Calu3 (cell line): ENCODE measurements at regions not wholly inside any gene's neighbourhood (a gene's known extent, or its start where the extent isn't known, plus 50 kb on each side); places are given as distances from the start of the nearest gene placed in this dataset.

Experiments used
- BruUV-seq: library from RNA; stranded (reverse); fragments of 400-500 nt; replicated peaks from 2 replicates; lab custom pipeline; 2021; lab: Mats Ljungman, UMichigan
- CTCF ChIA-PET: fragments of 300-600 bp; sonication (Branson Sonifier 250); formaldehyde crosslinking; loops from one replicate; lab custom pipeline; 2022; ENCODE audit warnings: antibody characterized with exemption; lab: Charles Lee
- DNase-seq: peaks from one replicate; pipeline ENCODE4 v3.0.0; 2022
- H3K27ac Mint-ChIP-seq: one replicate; pipeline ENCODE4 v1.8.0; 2022; ENCODE audit warnings: mixed read lengths; ENCODE audit not compliant: unreplicated experiment
- H3K27me3 Mint-ChIP-seq: one replicate; pipeline ENCODE4 v1.8.0; 2022; ENCODE audit warnings: mixed read lengths; ENCODE audit not compliant: unreplicated experiment
- H3K36me3 Mint-ChIP-seq: one replicate; pipeline ENCODE4 v1.8.0; 2022; ENCODE audit warnings: mild to moderate bottlenecking, moderate library complexity, mixed read lengths; ENCODE audit not compliant: insufficient read depth, unreplicated experiment
- H3K4me1 Mint-ChIP-seq: one replicate; pipeline ENCODE4 v1.8.0; 2022; ENCODE audit warnings: mild to moderate bottlenecking, low read depth, mixed read lengths; ENCODE audit not compliant: unreplicated experiment
- H3K4me3 Mint-ChIP-seq: one replicate; pipeline ENCODE4 v1.8.0; 2022; ENCODE audit warnings: mild to moderate bottlenecking, low read depth, moderate library complexity, mixed read lengths; ENCODE audit not compliant: unreplicated experiment
- H3K9me3 Mint-ChIP-seq: one replicate; pipeline ENCODE4 v1.8.0; 2022; ENCODE audit warnings: low read depth, mixed read lengths; ENCODE audit not compliant: unreplicated experiment
- CTCF ChIP-seq: fragments of 200-600 bp; IDR thresholded peaks from one replicate; pipeline ENCODE4 v1.8.0; 2022; ENCODE audit warnings: antibody characterized with exemption; ENCODE audit not compliant: unreplicated experiment
- intact Hi-C: fragments of 100-400 bp; cut with micrococcal nuclease; formaldehyde crosslinking; loops from one replicate; pipeline ENCODE4 v1.10.0; 2022; ENCODE audit not compliant: unreplicated experiment

GRCh38 chr12:16435875-16436554 lies 88.6 kb downstream of the MGST1 start:
- H3K36me3 Mint-ChIP-seq: no peaks in the 10 kb centered on the region
- no peaks in the 10 kb centered on the region for H3K27me3 Mint-ChIP-seq
- H3K4me1 Mint-ChIP-seq: no peaks in the 10 kb centered on the region
- intact Hi-C loops: no loop called here
- BruUV-seq: no TSS peak
- no peak overlapping the region for H3K4me3 Mint-ChIP-seq
- no peak overlapping the region for H3K27ac Mint-ChIP-seq
- no peak for TF ChIP-seq CTCF
- CTCF ChIA-PET: no interaction called here
- no peaks in the 10 kb centered on the region for H3K9me3 Mint-ChIP-seq
- no peak for DNase-seq

GRCh38 chr12:16437281-16437816 lies 89.9 kb downstream of the MGST1 start:
- H3K9me3 Mint-ChIP-seq: peaks cover 3% of the 10 kb centered on the region
- no peaks in the 10 kb centered on the region for H3K27me3 Mint-ChIP-seq
- no peak for TF ChIP-seq CTCF
- H3K4me1 Mint-ChIP-seq: no peaks in the 10 kb centered on the region
- H3K4me3 Mint-ChIP-seq: no peak overlapping the region
- DNase-seq: no peak
- CTCF ChIA-PET: no interaction called here
- H3K36me3 Mint-ChIP-seq: no peaks in the 10 kb centered on the region
- intact Hi-C loops: no loop called here
- no peak overlapping the region for H3K27ac Mint-ChIP-seq
- BruUV-seq: no TSS peak

GRCh38 chr12:16437926-16438325 lies 90.5 kb downstream of the MGST1 start:
- H3K27me3 Mint-ChIP-seq: no peaks in the 10 kb centered on the region
- H3K36me3 Mint-ChIP-seq: no peaks in the 10 kb centered on the region
- no peak for DNase-seq
- CTCF ChIA-PET: no interaction called here
- BruUV-seq: no TSS peak
- H3K9me3 Mint-ChIP-seq: peaks cover 3% of the 10 kb centered on the region
- intact Hi-C loops: no loop called here
- no peak overlapping the region for H3K27ac Mint-ChIP-seq
- H3K4me3 Mint-ChIP-seq: no peak overlapping the region
- no peak for TF ChIP-seq CTCF
- no peaks in the 10 kb centered on the region for H3K4me1 Mint-ChIP-seq

- Mint-ChIP-seq H3K9me3 (no peaks in the 10 kb centered on the region), H3K27me3 (no peaks in the 10 kb centered on the region), H3K4me3 (no peak overlapping the region), H3K27ac (no peak overlapping the region), H3K4me1 (peaks cover 2% of the 10 kb centered on the region), H3K36me3 (no peaks in the 10 kb centered on the region)
- DNase-seq: no peak
- no peak for TF ChIP-seq CTCF
- CTCF ChIA-PET: no interaction called here
- BruUV-seq: no TSS peak
- intact Hi-C loops: no loop called here
Measured at GRCh38 chr12:16449459-16449858, 102.0 kb downstream of the MGST1 start.
